ENCODE measurements at regions not wholly inside any gene's neighbourhood (a gene's known extent, or its start where the extent isn't known, plus 50 kb on each side); places are given as distances from the start of the nearest gene placed in this dataset.

DNA sequence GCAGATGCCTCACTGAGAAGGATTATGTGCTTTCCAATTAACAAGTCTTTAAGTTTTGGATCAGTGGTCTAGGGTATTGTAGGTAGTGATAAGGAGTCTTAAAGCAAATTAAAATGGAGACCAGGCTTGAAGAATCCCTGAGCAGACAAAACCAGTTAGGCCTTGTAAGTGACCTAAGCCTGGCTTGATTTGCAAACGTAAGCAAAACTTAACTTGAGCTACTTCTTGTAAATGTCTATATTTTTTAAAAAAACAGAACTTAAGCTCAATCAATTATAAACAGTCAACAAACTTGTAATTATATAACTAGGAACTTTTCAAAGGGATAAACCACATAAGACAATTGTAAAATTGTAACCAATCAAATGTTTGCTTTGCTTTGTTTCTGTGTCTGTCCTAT lies 72.7 kb upstream of the NALF2 start:
- H3K27me3 ChIP-seq, result peaks cover 0 to 4% (median 0%) of the 10 kb centered on the region in 4 donors
- no peaks in the 10 kb centered on the region for H3K36me3 ChIP-seq
- DNase-seq, result no peak
- TF ChIP-seq, protein P1, sequence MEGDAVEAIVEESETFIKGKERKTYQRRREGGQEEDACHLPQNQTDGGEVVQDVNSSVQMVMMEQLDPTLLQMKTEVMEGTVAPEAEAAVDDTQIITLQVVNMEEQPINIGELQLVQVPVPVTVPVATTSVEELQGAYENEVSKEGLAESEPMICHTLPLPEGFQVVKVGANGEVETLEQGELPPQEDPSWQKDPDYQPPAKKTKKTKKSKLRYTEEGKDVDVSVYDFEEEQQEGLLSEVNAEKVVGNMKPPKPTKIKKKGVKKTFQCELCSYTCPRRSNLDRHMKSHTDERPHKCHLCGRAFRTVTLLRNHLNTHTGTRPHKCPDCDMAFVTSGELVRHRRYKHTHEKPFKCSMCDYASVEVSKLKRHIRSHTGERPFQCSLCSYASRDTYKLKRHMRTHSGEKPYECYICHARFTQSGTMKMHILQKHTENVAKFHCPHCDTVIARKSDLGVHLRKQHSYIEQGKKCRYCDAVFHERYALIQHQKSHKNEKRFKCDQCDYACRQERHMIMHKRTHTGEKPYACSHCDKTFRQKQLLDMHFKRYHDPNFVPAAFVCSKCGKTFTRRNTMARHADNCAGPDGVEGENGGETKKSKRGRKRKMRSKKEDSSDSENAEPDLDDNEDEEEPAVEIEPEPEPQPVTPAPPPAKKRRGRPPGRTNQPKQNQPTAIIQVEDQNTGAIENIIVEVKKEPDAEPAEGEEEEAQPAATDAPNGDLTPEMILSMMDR (IDR thresholded peaks at IDR 0.05), result no peak
- TF ChIP-seq POLR2A (IDR thresholded peaks at IDR 0.05), result no peak
- intact Hi-C loops (cut with DNase I), result no loop called here
- H3K4me3 ChIP-seq, result no peak overlapping the region
- 67 to 77% methylated on average over 1 of the region's 1 CpG for WGBS, 2 donors
- H3K4me1 ChIP-seq, result no peaks in the 10 kb centered on the region
- no peaks in the 10 kb centered on the region for H3K9me3 ChIP-seq
- H3K27ac ChIP-seq, result no peak overlapping the region

DNA sequence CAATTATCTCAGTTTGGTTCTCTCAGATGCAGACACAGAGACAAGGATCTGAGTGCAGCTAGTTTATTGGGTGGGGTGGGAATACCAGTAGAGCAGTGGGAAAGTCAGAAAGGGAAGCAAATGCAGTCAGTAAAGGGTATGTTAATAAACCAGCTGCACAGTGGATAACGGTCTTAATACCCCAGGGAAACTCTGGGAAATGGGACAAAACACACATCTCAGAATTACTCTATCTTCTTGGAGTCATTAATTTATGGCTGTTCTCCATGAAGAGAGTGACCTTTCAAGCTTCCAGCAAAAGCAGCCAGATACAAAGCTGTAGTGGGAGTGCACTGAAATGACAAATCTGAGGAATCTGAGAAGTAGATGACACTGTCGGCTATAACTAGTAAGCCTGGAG lies 73.3 kb upstream of the NALF2 start:
- 52 to 62% methylated on average over 2 of the region's 2 CpGs for WGBS, 2 donors
- no peak for DNase-seq
- peaks cover 0 to 4% (median 0%) of the 10 kb centered on the region in 4 donors for H3K27me3 ChIP-seq
- H3K4me1 ChIP-seq, result no peaks in the 10 kb centered on the region
- intact Hi-C loops (cut with DNase I), result no loop called here
- no peak overlapping the region for H3K27ac ChIP-seq
- no peak for TF ChIP-seq POLR2A (IDR thresholded peaks at IDR 0.05)
- TF ChIP-seq, protein P1 (IDR thresholded peaks at IDR 0.05), result no peak
- no peaks in the 10 kb centered on the region for H3K36me3 ChIP-seq
- no peak overlapping the region for H3K4me3 ChIP-seq
- H3K9me3 ChIP-seq, result no peaks in the 10 kb centered on the region

DNA sequence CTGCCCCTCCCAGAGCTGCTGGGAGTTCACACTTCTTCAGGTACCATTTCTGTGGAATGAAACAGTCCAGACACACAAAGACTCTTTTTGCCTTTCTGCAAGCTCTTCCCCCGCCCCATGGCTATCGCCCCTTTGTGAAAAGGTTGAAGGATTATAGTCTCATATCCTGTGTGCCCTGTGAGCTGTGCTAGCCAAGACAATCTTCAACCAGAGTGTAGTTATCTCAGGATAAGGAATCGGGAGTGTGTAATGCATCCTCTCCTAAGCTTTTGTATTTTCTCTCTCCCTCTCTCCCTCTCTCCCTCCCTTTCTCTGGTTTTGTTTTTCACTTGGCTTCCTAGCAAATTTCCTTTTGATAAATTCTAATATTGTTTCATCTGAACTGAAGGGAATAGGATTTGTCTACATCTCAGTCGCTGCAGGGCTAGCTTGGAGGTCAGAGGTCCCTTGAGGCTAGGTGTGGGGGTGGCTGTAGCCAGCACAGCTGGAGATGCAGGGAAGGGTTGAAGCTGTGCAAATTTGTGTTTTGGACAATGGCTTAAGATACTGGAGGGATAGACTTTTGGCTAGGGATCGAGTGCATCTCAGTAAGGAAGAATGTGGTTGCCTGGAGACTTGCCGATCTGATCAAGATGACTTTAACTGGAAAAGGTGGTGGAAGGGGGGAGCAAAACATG lies 74.6 kb upstream of the NALF2 start:
- Histone ChIP-seq H3K36me3 (no peaks in the 10 kb centered on the region), H3K9me3 (no peaks in the 10 kb centered on the region), H3K27me3 (peaks cover 0 to 4% (median 0%) of the 10 kb centered on the region in 4 donors), H3K4me1 (no peaks in the 10 kb centered on the region), H3K27ac (no peak overlapping the region), H3K4me3 (no peak overlapping the region)
- no peak for DNase-seq
- WGBS, 2 donors, result 22 to 46% methylated on average over 5 to 6 of the region's 6 CpGs
- intact Hi-C loops (cut with DNase I), result no loop called here
- no peak for TF ChIP-seq POLR2A (IDR thresholded peaks at IDR 0.05)
- TF ChIP-seq, protein P1 (IDR thresholded peaks at IDR 0.05), result no peak

DNA sequence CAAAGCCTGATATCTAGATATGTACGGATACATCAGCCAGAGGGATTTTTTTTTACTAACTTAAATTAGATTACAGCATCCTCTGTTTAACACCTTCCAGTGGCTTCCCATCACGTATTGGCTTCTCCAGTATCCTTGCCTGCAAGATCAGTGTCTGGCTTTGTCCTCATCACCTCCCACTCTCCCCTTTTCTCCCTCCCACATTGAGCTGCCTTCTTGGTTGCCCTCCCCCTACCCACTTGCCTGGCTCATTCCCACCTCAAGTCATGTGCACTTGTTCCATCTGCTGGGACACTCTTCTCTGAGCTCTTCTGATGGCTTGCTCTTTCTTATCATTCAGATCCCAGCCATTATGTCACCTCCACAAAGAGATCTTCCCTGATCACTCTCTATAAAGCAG lies 75.9 kb upstream of the NALF2 start:
- intact Hi-C loops (cut with DNase I), result no loop called here

DNA sequence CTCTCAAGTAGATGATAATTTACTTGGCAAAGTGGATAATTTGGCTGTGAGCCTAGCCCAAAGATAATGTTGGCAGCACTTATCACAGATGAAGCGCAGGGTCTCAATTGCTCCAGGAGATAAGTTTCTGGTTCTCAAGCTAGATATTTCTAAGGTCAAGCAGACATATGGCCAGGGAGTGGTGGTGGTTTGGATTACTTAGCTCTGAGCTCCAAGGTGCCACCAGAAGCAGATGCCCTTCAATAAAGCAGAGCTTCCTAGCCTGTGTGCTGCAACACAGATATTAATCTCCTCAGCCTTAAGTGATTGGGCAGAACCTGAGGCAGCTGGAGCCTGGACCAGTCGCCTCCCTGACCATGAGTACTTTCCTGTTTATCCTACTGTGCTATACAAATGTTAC lies 79.2 kb upstream of the NALF2 start:
- H3K9me3 ChIP-seq, result no peaks in the 10 kb centered on the region
- WGBS, 2 donors, result 49 to 50% methylated on average over 1 to 2 of the region's 2 CpGs
- TF ChIP-seq, protein P1 (IDR thresholded peaks at IDR 0.05), result no peak
- H3K27ac ChIP-seq, result no peak overlapping the region
- no peaks in the 10 kb centered on the region for H3K4me1 ChIP-seq
- no peak overlapping the region for H3K4me3 ChIP-seq
- DNase-seq, result no peak
- intact Hi-C loops (cut with DNase I), result no loop called here
- peaks cover 0 to 4% (median 0%) of the 10 kb centered on the region in 4 donors for H3K27me3 ChIP-seq
- no peaks in the 10 kb centered on the region for H3K36me3 ChIP-seq

More for the DNA sequence above, 75.9 kb upstream of the NALF2 start:
- Histone ChIP-seq H3K27me3 (peaks cover 0 to 4% (median 0%) of the 10 kb centered on the region in 4 donors), H3K4me3 (no peak overlapping the region), H3K4me1 (no peaks in the 10 kb centered on the region), H3K9me3 (no peaks in the 10 kb centered on the region), H3K27ac (no peak overlapping the region), H3K36me3 (no peaks in the 10 kb centered on the region)
- DNase-seq, result no peak
- TF ChIP-seq, protein P1 (IDR thresholded peaks at IDR 0.05), result no peak
- TF ChIP-seq POLR2A (IDR thresholded peaks at IDR 0.05), result no peak
- 51 to 55% methylated on average over 2 of the region's 2 CpGs for WGBS, 2 donors
